HepG2 (cell line): ENCODE measurements at regions not wholly inside any gene's neighbourhood (a gene's known extent, or its start where the extent isn't known, plus 50 kb on each side); places are given as distances from the start of the nearest gene placed in this dataset.

Experiments used
- ATAC-seq: fragments of 200-7000 bp; cut with Tn5 transposase; 3 replicates; pipeline ENCODE4 v1.9.1; 2020; ENCODE audit warnings: mild to moderate bottlenecking, moderate library complexity
- BruUV-seq: library from RNA; stranded (reverse); fragments of 400-500 nt; replicated peaks from 2 replicates; lab custom pipeline; 2021; lab: Mats Ljungman, UMichigan
- CTCF ChIA-PET: fragments of 300-600 bp; formaldehyde crosslinking; extraction: SDS; loops from one replicate; lab custom pipeline; 2021; ENCODE audit warnings: low total read pairs, inconsistent platforms, low intra/inter-chr PET ratio; lab: Yijun Ruan, JAX
- POLR2A ChIA-PET: fragments of 350-600 bp; sonication (Branson Sonifier 250); formaldehyde crosslinking; loops from one replicate; lab custom pipeline; 2020; ENCODE audit warnings: antibody characterized with exemption, inconsistent platforms; lab: Yijun Ruan, JAX
- DNase-seq: peaks from one replicate; pipeline ENCODE4 v3.0.0-alpha.2; 2015; ENCODE audit warnings: low spot score
- FAIRE-seq: peaks from 3 replicates; lab custom pipeline; 2011; peaks lifted over from hg19 to GRCh38; lab: Jason Lieb, UNC
- H2AFZ ChIP-seq: one replicate; pipeline ENCODE4 v1.6.1; 2011; ENCODE audit warnings: low read length, inconsistent platforms
- H3K27ac ChIP-seq: fragments of 300-600 bp; 3 replicates; pipeline ENCODE4 v1.8.0; 2011; ENCODE audit warnings: mixed run types, mild to moderate bottlenecking, mixed read lengths, low read length, inconsistent platforms; ENCODE audit not compliant: insufficient read depth; ENCODE audit errors: extremely low read length
- H3K27me3 ChIP-seq, 2 experiments: fragments of 200-600 bp in 1 of 2; 2 replicates in 1 of 2; 3 replicates in 1 of 2; pipeline versions ENCODE4 v1.6.0 to v1.8.0; 2011; ENCODE audit warnings: low read length in 2 of 2, mild to moderate bottlenecking in 2 of 2, moderate library complexity in 2 of 2, inconsistent platforms in 1 of 2; ENCODE audit not compliant: insufficient read depth in 2 of 2, control insufficient read depth in 1 of 2
- H3K36me3 ChIP-seq, 2 experiments: fragments of 200-600 bp in 1 of 2; replicated peaks in 1 of 2; 2 replicates in 1 of 2; 3 replicates in 1 of 2; pipeline versions ENCODE4 v1.5.1 to v1.8.0; 2011; ENCODE audit warnings: low read length in 2 of 2, inconsistent platforms in 1 of 2; ENCODE audit not compliant: insufficient read depth in 2 of 2, control insufficient read depth in 1 of 2
- H3K4me1 ChIP-seq: 2 replicates; pipeline ENCODE4 v1.5.1; 2012; ENCODE audit warnings: low read length, inconsistent platforms; ENCODE audit not compliant: insufficient read depth
- H3K4me2 ChIP-seq: 2 replicates; pipeline ENCODE4 v1.6.0; 2011; ENCODE audit warnings: low read depth, low read length, inconsistent platforms
- H3K4me3 ChIP-seq, 3 experiments: fragments of 200-600 bp in 1 of 3; sonication (generic), shearing (Covaris generic) in 1 of 3; replicated peaks in 1 of 3; 2 replicates each; pipeline ENCODE4 v1.5.1; 2011 to 2016; ENCODE audit warnings: low read length in 3 of 3, inconsistent platforms in 2 of 3, low read depth in 2 of 3, mild to moderate bottlenecking in 2 of 3, control low read depth in 1 of 3, mixed read lengths in 1 of 3; ENCODE audit not compliant: insufficient read depth in 1 of 3
- H3K79me2 ChIP-seq: one replicate; pipeline ENCODE4 v1.6.1; 2011; ENCODE audit warnings: low read length, inconsistent platforms; ENCODE audit not compliant: insufficient read depth
- H3K9ac ChIP-seq: 2 replicates; pipeline ENCODE4 v1.6.0; 2011; ENCODE audit warnings: mild to moderate bottlenecking, low read depth, low read length, inconsistent platforms; ENCODE audit not compliant: insufficient read depth
- H3K9me3 ChIP-seq: 2 replicates; pipeline ENCODE4 v1.5.1; 2012; ENCODE audit warnings: mild to moderate bottlenecking, low read length
- H4K20me1 ChIP-seq: 2 replicates; pipeline ENCODE4 v1.6.0; 2011; ENCODE audit warnings: inconsistent platforms, mild to moderate bottlenecking, low read length, moderate library complexity; ENCODE audit not compliant: insufficient read depth
- CENPX ChIP-seq: sonication (generic); formaldehyde crosslinking; IDR thresholded peaks from 2 replicates; pipeline ENCODE4 v1.9.0; 2021; ENCODE audit warnings: mild to moderate bottlenecking, missing genetic modification reagents, moderate library complexity
- FIP1L1 ChIP-seq: fragments of 200-400 bp; formaldehyde crosslinking; IDR thresholded peaks from 2 replicates; pipeline ENCODE4 v1.6.1; 2018; ENCODE audit warnings: low read depth, mild to moderate bottlenecking, low read length, moderate library complexity, borderline replicate concordance; ENCODE audit not compliant: insufficient read depth
- HINFP ChIP-seq: sonication (generic); formaldehyde crosslinking; IDR thresholded peaks from 2 replicates; pipeline ENCODE4 v1.4.0; 2020; ENCODE audit warnings: low read depth, mild to moderate bottlenecking, missing genetic modification reagents
- NFE2L1 ChIP-seq: sonication (generic); formaldehyde crosslinking; IDR thresholded peaks from 2 replicates; pipeline ENCODE4 v1.4.0; 2020; ENCODE audit warnings: missing genetic modification reagents, mild to moderate bottlenecking, borderline replicate concordance
- SMYD3 ChIP-seq: sonication (generic); formaldehyde crosslinking; IDR thresholded peaks from 2 replicates; pipeline ENCODE4 v1.8.1; 2023; ENCODE audit warnings: mild to moderate bottlenecking, missing genetic modification reagents
- U2AF1 ChIP-seq: fragments of 200-400 bp; formaldehyde crosslinking; optimal IDR thresholded peaks from 2 replicates; pipeline ENCODE3; 2017; ENCODE audit warnings: mild to moderate bottlenecking, low read depth, low read length
- WIZ ChIP-seq: sonication (generic); formaldehyde crosslinking; IDR thresholded peaks from 2 replicates; pipeline ENCODE4 v1.5.1; 2020; ENCODE audit warnings: mild to moderate bottlenecking, missing genetic modification reagents
- ZBTB3 ChIP-seq: sonication (generic); formaldehyde crosslinking; IDR thresholded peaks from 2 replicates; pipeline ENCODE4 v1.4.0; 2020; ENCODE audit warnings: low read depth, mild to moderate bottlenecking, moderate library complexity, missing genetic modification reagents, borderline replicate concordance
- ZKSCAN8 ChIP-seq: IDR thresholded peaks from 2 replicates; pipeline ENCODE4 v1.6.1; 2016; ENCODE audit warnings: borderline replicate concordance, missing genetic modification reagents, missing compliant biosample characterization
- ZMAT3 ChIP-seq: sonication (generic); formaldehyde crosslinking; conservative IDR thresholded peaks from 2 replicates; pipeline ENCODE4 v1.7.0; 2021; ENCODE audit warnings: missing genetic modification reagents
- ZNF138 ChIP-seq: sonication (generic); formaldehyde crosslinking; IDR thresholded peaks from 2 replicates; pipeline ENCODE4 v1.5.0; 2020; ENCODE audit warnings: mild to moderate bottlenecking, low read depth, missing genetic modification reagents
- ZNF367 ChIP-seq: sonication (generic); formaldehyde crosslinking; IDR thresholded peaks from 2 replicates; pipeline ENCODE4 v1.4.0; 2020; ENCODE audit warnings: missing genetic modification reagents, borderline replicate concordance
- ZNF382 ChIP-seq: sonication (generic); formaldehyde crosslinking; IDR thresholded peaks from 2 replicates; pipeline ENCODE4 v1.5.0; 2020; ENCODE audit warnings: missing genetic modification reagents, mild to moderate bottlenecking, borderline replicate concordance
- ZNF550 ChIP-seq: sonication (generic); formaldehyde crosslinking; IDR thresholded peaks from 2 replicates; pipeline ENCODE4 v1.4.0; 2020; ENCODE audit warnings: mild to moderate bottlenecking, missing genetic modification reagents, borderline replicate concordance
- ZNF598 ChIP-seq: sonication (generic); formaldehyde crosslinking; IDR thresholded peaks from 2 replicates; pipeline ENCODE4 v1.5.1; 2020; ENCODE audit warnings: mild to moderate bottlenecking, missing genetic modification reagents, borderline replicate concordance
- ZSCAN20 ChIP-seq: sonication (generic); formaldehyde crosslinking; IDR thresholded peaks from 2 replicates; pipeline ENCODE4 v1.4.0; 2020; ENCODE audit warnings: missing genetic modification reagents, mild to moderate bottlenecking, borderline replicate concordance
- ZSCAN5A ChIP-seq: sonication (generic); formaldehyde crosslinking; IDR thresholded peaks from 2 replicates; pipeline ENCODE4 v1.8.0; 2022; ENCODE audit warnings: mild to moderate bottlenecking, missing genetic modification reagents, borderline replicate concordance
- WGBS: methylation state at CpG from one replicate; pipeline ENCODE4 v1.1.6; 2017; ENCODE audit warnings: low lambda C conversion rate; 5-methylcytosine and 5-hydroxymethylcytosine counted together
- in situ Hi-C: cut with HindIII; loops from 2 replicates; pipeline ENCODE4 v1.10.0; 2017; ENCODE audit warnings: low pct_unique_long_range_greater_than_20kb; ENCODE audit not compliant: extremely low pct_ligation_motif_present
- intact Hi-C: fragments of 100-400 bp; cut with micrococcal nuclease; formaldehyde crosslinking; loops from one replicate; pipeline ENCODE4 v1.10.0; 2022; ENCODE audit not compliant: unreplicated experiment

GRCh38 chr4:155079871-155080270 lies 128.6 kb upstream of the NPY2R start:
- no peaks in the 10 kb centered on the region for H3K27me3 ChIP-seq
- ATAC-seq (no peak), FAIRE-seq (no peak), DNase-seq (no peak)
- in situ Hi-C loops = no loop called here
- no TSS peak for BruUV-seq
- H3K4me1 ChIP-seq = no peaks in the 10 kb centered on the region
- ChIA-PET POLR2A (no interaction called here), CTCF (no interaction called here)
- TF ChIP-seq WIZ (CRISPR knock-in tag) (no peak), ZNF550 (CRISPR knock-in tag) (no peak), FIP1L1 (no peak), ZNF367 (CRISPR knock-in tag) (no peak)
- no peaks in the 10 kb centered on the region for H3K36me3 ChIP-seq
- no peaks in the 10 kb centered on the region for H3K79me2 ChIP-seq
- no peaks in the 10 kb centered on the region for H3K9me3 ChIP-seq
- intact Hi-C loops = no loop called here
- H4K20me1 ChIP-seq = no peaks in the 10 kb centered on the region
- no peak overlapping the region for H2AFZ ChIP-seq
- no peak overlapping the region for H3K4me2 ChIP-seq
- no peak overlapping the region for H3K27ac ChIP-seq
- H3K9ac ChIP-seq = no peak overlapping the region
- H3K4me3 ChIP-seq = no peak overlapping the region

- BruUV-seq = no TSS peak
- no peak for ATAC-seq
- no peaks in the 10 kb centered on the region for H3K27me3 ChIP-seq
- H4K20me1 ChIP-seq = no peaks in the 10 kb centered on the region
- no peak overlapping the region for H3K9ac ChIP-seq
- intact Hi-C loops (no loop called here), in situ Hi-C loops (no loop called here)
- 0% methylated on average over 3 of the region's 3 CpGs for WGBS
- no peak overlapping the region for H3K4me3 ChIP-seq
- no peak for DNase-seq
- no peak for FAIRE-seq
- no peak overlapping the region for H3K27ac ChIP-seq
- H3K79me2 ChIP-seq = no peaks in the 10 kb centered on the region
- H3K4me1 ChIP-seq = no peaks in the 10 kb centered on the region
- TF ChIP-seq CENPX (CRISPR knock-in tag) (no peak), SMYD3 (CRISPR knock-in tag) (no peak), NFE2L1 (no peak), U2AF1 (no peak), HINFP (CRISPR knock-in tag) (no peak), ZSCAN5A (CRISPR knock-in tag) (no peak), ZKSCAN8 (CRISPR knock-in tag) (no peak), ZNF138 (CRISPR knock-in tag) (no peak), ZMAT3 (no peak), ZBTB3 (CRISPR knock-in tag) (no peak), ZNF382 (no peak), ZNF598 (CRISPR knock-in tag) (no peak), ZNF367 (CRISPR knock-in tag) (no peak), ZSCAN20 (CRISPR knock-in tag) (no peak)
- no peaks in the 10 kb centered on the region for H3K36me3 ChIP-seq
- no peak overlapping the region for H2AFZ ChIP-seq
- H3K9me3 ChIP-seq = no peaks in the 10 kb centered on the region
- CTCF ChIA-PET = no interaction called here
- POLR2A ChIA-PET = no interaction called here
- no peak overlapping the region for H3K4me2 ChIP-seq
These were observed 127.2 kb upstream of the NPY2R start for GRCh38 chr4:155081222-155081621.
